ENCODE measurements at regions not wholly inside any gene's neighbourhood (a gene's known extent, or its start where the extent isn't known, plus 50 kb on each side); places are given as distances from the start of the nearest gene placed in this dataset.
A peak's percentile ranks its signal among the peaks of the same experiment; 100 is the strongest.

- no peak for DNase-seq (ENCODE audit: low spot score)
Measured at GRCh38 chr1:243916160-243916559, 66.1 kb upstream of the AKT3 start.

- DNase-seq (ENCODE audit: low spot score) = no peak
Measured at GRCh38 chr1:243912347-243912746, 62.3 kb upstream of the AKT3 start.

DNA sequence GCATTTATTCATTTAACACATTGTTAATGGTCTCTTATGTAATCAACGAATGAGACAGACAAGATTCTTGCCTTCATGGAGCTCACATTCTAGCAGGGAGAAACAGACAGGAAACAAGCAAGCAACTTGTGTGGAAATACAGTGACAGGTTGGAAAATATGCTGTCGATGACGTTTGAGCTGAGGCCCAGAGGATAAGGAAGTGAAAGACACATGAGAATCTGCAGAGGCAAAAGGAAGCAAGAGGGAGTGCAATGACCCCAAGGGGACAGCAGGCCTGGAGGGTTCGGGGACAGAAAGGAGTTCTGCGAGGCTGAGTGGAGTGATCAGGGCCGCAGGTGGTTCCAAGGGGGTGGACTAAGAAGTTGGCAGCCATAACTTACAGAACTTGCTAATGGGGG lies 60.6 kb upstream of the AKT3 start:
- peak; percentile 17 for DNase-seq (ENCODE audit: low spot score)

GRCh38 chr1:243903895-243904294 lies 53.9 kb upstream of the AKT3 start:
- DNase-seq (ENCODE audit: low spot score) = no peak

DNA sequence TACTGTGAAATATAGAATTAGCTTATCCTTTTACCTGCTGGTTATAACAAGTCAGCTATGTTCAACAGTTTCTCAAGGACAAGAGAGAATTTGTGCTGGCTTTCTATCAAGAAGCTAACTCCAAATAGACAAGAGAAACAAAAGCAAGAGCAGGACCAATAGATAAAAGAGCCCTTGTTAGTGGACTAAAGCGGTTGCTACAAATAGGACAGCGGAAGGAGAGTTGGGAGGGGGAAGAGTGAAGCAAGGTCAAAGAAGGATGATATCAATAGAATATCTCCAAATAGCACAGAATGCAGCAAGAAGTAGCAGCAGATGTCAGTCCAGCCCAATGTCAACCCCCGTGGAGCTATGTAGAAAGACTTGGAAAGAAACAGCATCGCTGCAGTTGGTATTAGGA lies 53.0 kb upstream of the AKT3 start:
- DNase-seq (ENCODE audit: low spot score) = peak; percentile 54

DNA sequence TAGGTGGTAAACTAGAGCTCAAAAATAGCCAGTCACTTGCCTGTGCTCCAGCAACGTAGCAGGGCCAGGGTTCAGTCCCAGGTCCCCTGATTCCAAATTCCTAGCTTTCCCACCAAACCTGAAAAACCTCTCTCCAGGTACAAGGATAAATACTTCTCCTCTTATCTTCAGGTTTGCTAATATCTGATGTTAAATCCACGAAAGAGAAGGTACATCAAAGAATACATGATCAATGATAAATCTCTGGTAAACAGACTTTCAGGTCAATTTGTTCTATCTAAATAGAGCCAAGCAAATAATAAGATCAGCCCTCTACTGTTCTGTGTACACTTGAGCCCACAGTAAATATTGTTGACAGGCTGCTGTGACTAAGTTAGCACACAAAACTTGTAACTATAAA lies 52.1 kb upstream of the AKT3 start:
- DNase-seq (ENCODE audit: low spot score) = no peak
